ENCODE measurements at regions not wholly inside any gene's neighbourhood (a gene's known extent, or its start where the extent isn't known, plus 50 kb on each side); places are given as distances from the start of the nearest gene placed in this dataset.

- no peak for TF ChIP-seq CTCF (conservative IDR thresholded peaks at IDR 0.05)
- TF ChIP-seq ZFX (IDR thresholded peaks at IDR 0.05), result no peak
- H3K27ac ChIP-seq, result no peak overlapping the region
These were observed 159.2 kb downstream of the SLC35B3 start for GRCh38 chr6:8276148-8276547.

- no peak overlapping the region for H3K27ac ChIP-seq
- TF ChIP-seq CTCF (conservative IDR thresholded peaks at IDR 0.05), result no peak
- no peak for TF ChIP-seq ZFX (IDR thresholded peaks at IDR 0.05)
These were observed 159.7 kb downstream of the SLC35B3 start for GRCh38 chr6:8275667-8276066.

GRCh38 chr6:8274226-8274625 is 161.1 kb downstream of the SLC35B3 start:
- no peak overlapping the region for H3K27ac ChIP-seq
- TF ChIP-seq ZFX (IDR thresholded peaks at IDR 0.05) (no peak), CTCF (conservative IDR thresholded peaks at IDR 0.05) (no peak)

GRCh38 chr6:8269872-8270454 is 165.4 kb downstream of the SLC35B3 start:
- TF ChIP-seq ZFX (IDR thresholded peaks at IDR 0.05) (no peak), CTCF (conservative IDR thresholded peaks at IDR 0.05) (no peak)

GRCh38 chr6:8269094-8269493 is 166.3 kb downstream of the SLC35B3 start:
- H3K27ac ChIP-seq, result no peak overlapping the region
- TF ChIP-seq CTCF (conservative IDR thresholded peaks at IDR 0.05) (no peak), ZFX (IDR thresholded peaks at IDR 0.05) (no peak)

More at GRCh38 chr6:8269872-8270454, 165.4 kb downstream of the SLC35B3 start:
- no peak overlapping the region for H3K27ac ChIP-seq

GRCh38 chr6:8268606-8269005 is 166.3 kb upstream of the EEF1E1 start:
- no peak overlapping the region for H3K27ac ChIP-seq
- TF ChIP-seq CTCF (conservative IDR thresholded peaks at IDR 0.05), result no peak
- no peak for TF ChIP-seq ZFX (IDR thresholded peaks at IDR 0.05)

- H3K27ac ChIP-seq, result no peak overlapping the region
- no peak for TF ChIP-seq ZFX (IDR thresholded peaks at IDR 0.05)
These were observed 165.8 kb upstream of the EEF1E1 start for GRCh38 chr6:8268156-8268555.

- TF ChIP-seq CTCF (conservative IDR thresholded peaks at IDR 0.05) (no peak), ZFX (IDR thresholded peaks at IDR 0.05) (no peak)
- H3K27ac ChIP-seq, result no peak overlapping the region
These were observed 158.3 kb upstream of the EEF1E1 start for GRCh38 chr6:8260610-8261009.
